Cardiac muscle cell (in vitro differentiated cells and primary cell): ENCODE measurements at regions not wholly inside any gene's neighbourhood (a gene's known extent, or its start where the extent isn't known, plus 50 kb on each side); places are given as distances from the start of the nearest gene placed in this dataset.
A peak's percentile ranks its signal among the peaks of the same experiment; 100 is the strongest.
"Not testable (repeated sequence)": the region's sequence is repeated elsewhere in the genome, so short reads cannot be mapped to it uniquely, and the experiment has no call there.

Experiments used
- DNase-seq, 2 donors: peaks; one replicate each; pipeline versions ENCODE4 v3.0.0 to v3.0.0-alpha.2; 2010 to 2017; ENCODE audit warnings: low read depth in 1 of 2, low spot score in 1 of 2
- H3K27ac ChIP-seq: fragments of 200-600 bp; sonication (generic); 2 replicates; pipeline ENCODE4 v1.5.1; 2016
- H3K27me3 ChIP-seq: fragments of 200-600 bp; sonication (generic); 2 replicates; pipeline ENCODE4 v1.6.0; 2016; ENCODE audit warnings: control low read depth
- H3K36me3 ChIP-seq: fragments of 200-600 bp; sonication (generic); 2 replicates; pipeline ENCODE4 v1.5.1; 2016; ENCODE audit warnings: control low read depth
- H3K4me1 ChIP-seq: fragments of 200-600 bp; sonication (generic); 2 replicates; pipeline ENCODE4 v1.8.1; 2017; ENCODE audit warnings: low read depth, mild to moderate bottlenecking, mixed run types
- H3K4me3 ChIP-seq: fragments of 200-600 bp; sonication (generic); 2 replicates; pipeline ENCODE4 v1.5.1; 2016; ENCODE audit warnings: mild to moderate bottlenecking
- H3K9me3 ChIP-seq: fragments of 200-600 bp; sonication (generic); 2 replicates; pipeline ENCODE4 v1.5.1; 2017; ENCODE audit warnings: low read depth, mild to moderate bottlenecking, control low read depth
- CTCF ChIP-seq: IDR thresholded peaks from 2 replicates; pipeline ENCODE4 v1.5.1; 2012; ENCODE audit warnings: low read depth, mild to moderate bottlenecking, low read length

DNA sequence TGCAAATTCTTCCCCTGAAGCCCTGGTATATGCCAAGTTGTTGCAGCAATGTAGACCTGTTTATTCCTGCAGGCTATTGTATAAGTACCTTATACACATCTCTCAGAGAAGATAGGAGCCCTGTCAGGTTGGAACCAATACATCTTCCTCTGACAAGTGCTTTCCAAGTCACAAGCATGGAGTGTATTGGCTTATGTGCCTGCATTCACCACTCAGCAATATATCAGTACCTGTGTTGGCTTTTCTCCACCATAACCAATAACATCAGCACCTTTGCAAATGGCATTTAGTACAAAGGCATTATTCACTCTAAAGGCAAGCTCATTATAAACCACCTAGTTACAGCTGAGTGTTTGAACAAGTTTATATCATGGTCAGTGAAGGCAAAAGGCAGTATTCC lies 611.7 kb upstream of the CNTN5 start:
- no peak for TF ChIP-seq CTCF
- no peaks in the 10 kb centered on the region for H3K9me3 ChIP-seq
- DNase-seq: no peak
- H3K27ac ChIP-seq: no peak overlapping the region
- peaks cover 25% of the 10 kb centered on the region for H3K4me1 ChIP-seq
- no peaks in the 10 kb centered on the region for H3K36me3 ChIP-seq
- H3K4me3 ChIP-seq: no peak overlapping the region
- no peaks in the 10 kb centered on the region for H3K27me3 ChIP-seq

DNA sequence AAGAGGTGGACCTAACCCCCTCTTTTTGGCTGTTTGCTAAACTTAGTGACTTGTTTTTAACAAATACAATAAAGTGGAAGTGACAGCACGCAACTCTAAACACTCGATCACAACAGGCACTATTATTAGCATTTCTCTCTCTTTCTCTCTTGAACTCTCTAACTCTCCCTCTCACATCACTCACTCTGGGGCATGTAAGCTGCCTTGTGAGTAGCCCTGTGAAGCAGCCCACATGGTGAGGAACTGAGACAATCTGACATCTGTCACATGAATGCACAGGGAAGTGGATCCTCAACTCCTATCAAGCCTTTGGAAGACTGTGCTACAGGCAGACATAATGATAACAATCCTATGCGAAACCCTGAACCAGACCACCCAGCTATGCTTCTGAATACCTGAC lies 609.0 kb upstream of the CNTN5 start:
- Histone ChIP-seq H3K27ac (peak overlapping the region; percentile 31), H3K4me3 (no peak overlapping the region), H3K9me3 (no peaks in the 10 kb centered on the region), H3K4me1 (peaks cover 25% of the 10 kb centered on the region), H3K36me3 (no peaks in the 10 kb centered on the region), H3K27me3 (no peaks in the 10 kb centered on the region)
- DNase-seq: peak in 1 of 2 donors; percentile 42
- no peak for TF ChIP-seq CTCF

GRCh38 chr11:98417256-98417755 lies 603.4 kb upstream of the CNTN5 start:
- H3K4me3 ChIP-seq: no peak overlapping the region
- no peaks in the 10 kb centered on the region for H3K27me3 ChIP-seq
- no peak overlapping the region for H3K27ac ChIP-seq
- TF ChIP-seq CTCF: no peak
- no peaks in the 10 kb centered on the region for H3K9me3 ChIP-seq
- H3K36me3 ChIP-seq: no peaks in the 10 kb centered on the region
- peaks cover 2% of the 10 kb centered on the region for H3K4me1 ChIP-seq
- DNase-seq: no peak

GRCh38 chr11:98423933-98424332 lies 596.8 kb upstream of the CNTN5 start:
- no peak overlapping the region for H3K4me3 ChIP-seq
- H3K4me1 ChIP-seq: no peaks in the 10 kb centered on the region
- no peaks in the 10 kb centered on the region for H3K36me3 ChIP-seq
- H3K27me3 ChIP-seq: no peaks in the 10 kb centered on the region
- H3K27ac ChIP-seq: no peak overlapping the region
- no peaks in the 10 kb centered on the region for H3K9me3 ChIP-seq
- TF ChIP-seq CTCF: no peak
- DNase-seq: no peak

- H3K27me3 ChIP-seq: not testable (repeated sequence)
Observed at GRCh38 chr11:98424773-98425172, 596.0 kb upstream of the CNTN5 start.

DNA sequence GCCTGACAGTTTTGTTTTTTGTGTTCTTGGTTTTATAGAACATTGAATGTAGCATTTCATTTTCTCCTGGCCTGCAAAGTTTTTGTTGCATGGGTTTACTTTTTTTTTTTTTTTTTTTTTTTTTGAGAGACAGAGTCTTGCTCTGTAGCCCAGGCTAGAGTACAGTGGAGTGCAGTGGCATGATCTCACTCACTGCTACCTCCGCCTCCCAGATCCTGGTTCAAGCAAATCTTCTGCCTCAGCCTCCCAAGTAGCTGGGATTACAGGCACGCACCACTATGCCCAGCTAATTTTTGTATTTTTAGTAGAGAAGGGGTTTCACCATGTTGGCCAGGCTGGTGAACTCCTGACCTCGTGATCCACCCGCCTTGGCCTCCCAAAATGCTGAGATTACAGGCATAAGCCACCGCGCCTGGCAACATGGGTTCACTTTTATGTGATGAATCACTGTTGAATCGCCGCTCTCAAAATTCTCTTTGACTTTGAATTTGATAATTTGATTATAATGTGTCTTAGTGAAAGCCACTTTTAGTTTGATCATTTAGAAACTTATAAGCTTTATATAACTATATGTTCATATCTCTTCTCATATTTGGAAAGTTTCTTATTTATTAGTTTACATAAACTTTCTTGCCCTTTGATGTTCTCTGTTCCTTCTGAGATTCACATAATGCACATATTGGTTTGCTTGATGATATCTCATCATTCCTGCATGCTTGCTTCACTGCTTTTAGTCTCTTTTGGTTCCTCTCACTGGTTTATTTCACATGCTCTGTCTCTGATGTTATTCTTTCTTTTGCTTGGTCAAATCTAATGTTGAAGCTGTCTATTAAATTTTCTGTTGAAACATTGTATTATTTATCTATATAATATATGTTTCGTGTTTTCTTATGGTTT lies 589.0 kb upstream of the CNTN5 start:
- no peak for TF ChIP-seq CTCF
- Histone ChIP-seq H3K4me1 (no peaks in the 10 kb centered on the region), H3K27me3 (no peaks in the 10 kb centered on the region), H3K4me3 (no peak overlapping the region), H3K36me3 (no peaks in the 10 kb centered on the region), H3K27ac (no peak overlapping the region), H3K9me3 (no peaks in the 10 kb centered on the region)
- DNase-seq: no peak

More at GRCh38 chr11:98424773-98425172, 596.0 kb upstream of the CNTN5 start:
- not testable (repeated sequence) for H3K4me3 ChIP-seq, H3K4me1 ChIP-seq, H3K9me3 ChIP-seq, H3K27ac ChIP-seq, DNase-seq, H3K36me3 ChIP-seq
